H54 (cell line): ENCODE measurements at regions not wholly inside any gene's neighbourhood (a gene's known extent, or its start where the extent isn't known, plus 50 kb on each side); places are given as distances from the start of the nearest gene placed in this dataset.

Source experiments
- DNase-seq: peaks from one replicate; pipeline ENCODE4 v3.0.0; 2011; ENCODE audit warnings: low spot score, mixed read lengths; ENCODE audit not compliant: insufficient read length
- FAIRE-seq: peaks from 3 replicates; lab custom pipeline; 2011; peaks lifted over from hg19 to GRCh38; lab: Jason Lieb, UNC
- POLR2A ChIP-seq: IDR thresholded peaks from 2 replicates; pipeline ENCODE4 v1.6.1; 2011; ENCODE audit warnings: low read depth, mild to moderate bottlenecking, low read length

- DNase-seq (no peak), FAIRE-seq (no peak)
- TF ChIP-seq POLR2A, result no peak
These were observed 611.2 kb upstream of the ZNF608 start for GRCh38 chr5:125357660-125358059.

GRCh38 chr5:125365747-125366146 is 619.3 kb upstream of the ZNF608 start:
- FAIRE-seq (no peak), DNase-seq (no peak)
- TF ChIP-seq POLR2A, result no peak

- no peak for FAIRE-seq
- no peak for DNase-seq
These were observed 621.3 kb upstream of the ZNF608 start for GRCh38 chr5:125367702-125368101.

GRCh38 chr5:125370461-125371205 is 624.2 kb upstream of the ZNF608 start:
- FAIRE-seq (no peak), DNase-seq (no peak)
- no peak for TF ChIP-seq POLR2A

More at GRCh38 chr5:125367702-125368101, 621.3 kb upstream of the ZNF608 start:
- TF ChIP-seq POLR2A, result no peak

- DNase-seq (peak; percentile 12), FAIRE-seq (peak; percentile 86)
- no peak for TF ChIP-seq POLR2A
These were observed 626.5 kb upstream of the ZNF608 start for GRCh38 chr5:125372694-125373631.

- DNase-seq (no peak), FAIRE-seq (no peak)
- no peak for TF ChIP-seq POLR2A
These were observed 628.7 kb upstream of the ZNF608 start for GRCh38 chr5:125375143-125375542.

GRCh38 chr5:125376059-125376641 is 629.7 kb upstream of the ZNF608 start:
- FAIRE-seq, result no peak
- TF ChIP-seq POLR2A, result no peak
- no peak for DNase-seq

GRCh38 chr5:125377141-125377540 is 630.7 kb upstream of the ZNF608 start:
- DNase-seq (no peak), FAIRE-seq (no peak)
- TF ChIP-seq POLR2A, result no peak

GRCh38 chr5:125381290-125381689 is 634.9 kb upstream of the ZNF608 start:
- DNase-seq (no peak), FAIRE-seq (no peak)
- TF ChIP-seq POLR2A, result no peak

GRCh38 chr5:125384071-125384470 is 637.6 kb upstream of the ZNF608 start:
- DNase-seq, result no peak
- no peak for TF ChIP-seq POLR2A
- no peak for FAIRE-seq

GRCh38 chr5:125390326-125390725 is 643.9 kb upstream of the ZNF608 start:
- TF ChIP-seq POLR2A, result no peak
- FAIRE-seq (no peak), DNase-seq (no peak)

- DNase-seq, result no peak
- no peak for FAIRE-seq
- no peak for TF ChIP-seq POLR2A
These were observed 646.9 kb upstream of the ZNF608 start for GRCh38 chr5:125393221-125393815.

GRCh38 chr5:125394661-125395280 is 648.3 kb upstream of the ZNF608 start:
- TF ChIP-seq POLR2A, result no peak
- FAIRE-seq, result no peak
- DNase-seq, result no peak
